Naive B cell (primary cell): ENCODE measurements at regions not wholly inside any gene's neighbourhood (a gene's known extent, or its start where the extent isn't known, plus 50 kb on each side); places are given as distances from the start of the nearest gene placed in this dataset.
"Not testable (repeated sequence)": the region's sequence is repeated elsewhere in the genome, so short reads cannot be mapped to it uniquely, and the experiment has no call there.

Experiments used
- ATAC-seq, 2 donors: fragments of 150-1000 bp; cut with Tn5 transposase; 2 replicates each; pipeline ENCODE4 v1.10.0; 2021; ENCODE audit warnings: low read depth in 2 of 2, mild to moderate bottlenecking in 2 of 2, moderate library complexity in 2 of 2
- DNase-seq: peaks from one replicate; pipeline ENCODE4 v3.0.0; 2022
- H3K27ac Mint-ChIP-seq, 6 donors: one replicate each; pipeline ENCODE4 v1.8.0; 2020 to 2022; ENCODE audit warnings: mild to moderate bottlenecking in 6 of 6, mixed read lengths in 6 of 6, moderate library complexity in 5 of 6, inconsistent platforms in 2 of 6
- H3K27me3 Mint-ChIP-seq, 3 donors: one replicate each; pipeline ENCODE4 v1.8.0; 2021 to 2022; ENCODE audit warnings: mixed read lengths in 3 of 3, mild to moderate bottlenecking in 1 of 3
- H3K36me3 Mint-ChIP-seq, 2 donors: one replicate each; pipeline ENCODE4 v1.8.0; 2020 to 2022; ENCODE audit warnings: mixed read lengths in 2 of 2, inconsistent platforms in 1 of 2, mild to moderate bottlenecking in 1 of 2
- H3K4me1 Mint-ChIP-seq, 3 donors: one replicate each; pipeline ENCODE4 v1.8.0; 2020 to 2022; ENCODE audit warnings: mixed read lengths in 3 of 3, inconsistent platforms in 1 of 3, mild to moderate bottlenecking in 1 of 3, moderate library complexity in 1 of 3
- H3K4me3 Mint-ChIP-seq, 8 donors: one replicate each; pipeline ENCODE4 v1.8.0; 2020 to 2022; ENCODE audit warnings: mild to moderate bottlenecking in 8 of 8, mixed read lengths in 8 of 8, moderate library complexity in 8 of 8, inconsistent platforms in 2 of 8
- H3K9me3 Mint-ChIP-seq, 7 donors: one replicate each; pipeline ENCODE4 v1.8.0; 2020 to 2022; ENCODE audit warnings: mixed read lengths in 7 of 7, mild to moderate bottlenecking in 5 of 7, inconsistent platforms in 2 of 7, moderate library complexity in 1 of 7

DNA sequence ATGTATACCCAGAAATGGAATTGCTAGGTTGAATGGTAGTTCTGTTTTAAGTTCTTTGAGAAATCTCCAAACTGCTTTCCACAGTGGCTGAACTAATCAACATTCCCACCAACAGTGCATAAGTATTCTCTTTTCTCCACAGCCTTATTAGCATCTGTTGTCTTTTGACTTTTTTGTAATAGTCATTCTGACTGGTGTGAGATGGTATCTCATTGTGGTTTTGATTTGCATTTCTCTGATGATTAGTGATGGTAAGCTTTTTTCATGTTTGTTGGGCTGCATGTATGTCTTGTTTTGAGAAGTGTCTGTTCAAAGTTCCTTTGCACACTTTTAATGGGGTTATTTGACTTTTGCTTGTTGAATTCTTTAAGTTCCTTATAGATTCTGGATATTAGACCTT is 52.4 kb upstream of the EHHADH start:
- Mint-ChIP-seq H3K9me3 (peaks cover 6 to 24% (median 14%) of the 10 kb centered on the region in 7 donors), H3K36me3 (peaks cover 24 to 32% of the 10 kb centered on the region in 2 donors)
- not testable (repeated sequence) for H3K4me1 Mint-ChIP-seq, DNase-seq, H3K27me3 Mint-ChIP-seq, H3K4me3 Mint-ChIP-seq, H3K27ac Mint-ChIP-seq, ATAC-seq

DNA sequence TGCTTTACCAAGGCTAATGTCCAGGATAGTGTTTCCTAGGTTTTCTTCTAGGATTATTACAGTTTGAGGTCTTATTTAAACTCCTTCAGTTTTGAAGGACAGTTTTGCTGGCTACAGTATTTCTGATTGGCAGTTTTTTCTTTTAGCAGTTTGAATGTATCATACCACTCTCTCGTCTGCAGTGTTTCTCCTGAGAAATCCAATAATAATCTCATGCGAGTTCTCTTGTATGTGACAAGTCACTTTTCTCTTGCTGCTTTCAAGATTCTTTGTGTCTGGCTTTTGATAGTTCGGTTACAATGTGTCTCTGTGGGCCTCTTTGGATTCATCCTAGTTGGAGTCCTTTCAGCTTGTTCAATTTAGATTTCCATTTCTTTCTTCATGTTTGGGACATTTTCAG is 53.0 kb upstream of the EHHADH start:
- DNase-seq (no peak), ATAC-seq (no peak)
- peaks cover 0 to 4% (median 0%) of the 10 kb centered on the region in 3 donors for H3K4me1 Mint-ChIP-seq
- no peak overlapping the region for H3K27ac Mint-ChIP-seq
- H3K9me3 Mint-ChIP-seq: peaks cover 6 to 28% (median 15%) of the 10 kb centered on the region in 7 donors
- peaks cover 25 to 35% of the 10 kb centered on the region in 2 donors for H3K36me3 Mint-ChIP-seq
- no peak overlapping the region for H3K4me3 Mint-ChIP-seq
- no peaks in the 10 kb centered on the region for H3K27me3 Mint-ChIP-seq

DNA sequence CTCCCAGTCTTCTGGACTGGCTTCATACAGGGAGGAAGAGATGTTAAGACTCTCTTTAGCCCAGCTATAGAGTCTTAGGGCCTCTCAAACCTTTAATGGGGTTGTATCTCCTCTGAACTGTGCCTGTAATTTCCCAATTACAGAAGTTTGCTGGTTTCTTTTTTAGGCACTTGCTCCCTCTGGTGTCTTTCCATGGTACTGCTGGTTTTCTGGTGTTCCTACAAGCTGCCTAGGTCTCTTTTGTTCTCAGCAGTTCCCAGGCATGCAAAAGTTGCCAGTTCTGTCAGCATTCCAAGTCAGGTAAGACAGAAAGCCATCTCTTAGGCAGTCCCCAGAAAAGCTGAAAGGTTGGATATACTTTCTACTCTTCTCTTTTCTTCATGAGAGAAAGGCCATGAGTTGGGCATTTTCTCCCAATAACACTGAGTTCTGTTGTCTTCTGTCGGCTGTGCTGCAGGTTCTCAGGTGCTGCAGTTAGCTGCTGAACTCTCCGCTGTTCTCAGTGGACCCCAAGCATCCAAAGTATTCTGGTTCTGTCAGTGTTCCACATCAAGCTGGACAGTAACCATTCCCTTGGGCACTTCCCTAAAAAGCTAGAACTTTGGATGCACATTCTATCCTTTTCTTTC is 54.4 kb upstream of the EHHADH start:
- H3K4me3 Mint-ChIP-seq: no peak overlapping the region
- peaks cover 25 to 35% of the 10 kb centered on the region in 2 donors for H3K36me3 Mint-ChIP-seq
- no peaks in the 10 kb centered on the region for H3K27me3 Mint-ChIP-seq
- ATAC-seq (peak; percentile 55 to 66), DNase-seq (peak; percentile 50)
- H3K4me1 Mint-ChIP-seq: peaks cover 0 to 4% (median 0%) of the 10 kb centered on the region in 3 donors
- peaks cover 6 to 28% (median 15%) of the 10 kb centered on the region in 7 donors for H3K9me3 Mint-ChIP-seq
- no peak overlapping the region for H3K27ac Mint-ChIP-seq

DNA sequence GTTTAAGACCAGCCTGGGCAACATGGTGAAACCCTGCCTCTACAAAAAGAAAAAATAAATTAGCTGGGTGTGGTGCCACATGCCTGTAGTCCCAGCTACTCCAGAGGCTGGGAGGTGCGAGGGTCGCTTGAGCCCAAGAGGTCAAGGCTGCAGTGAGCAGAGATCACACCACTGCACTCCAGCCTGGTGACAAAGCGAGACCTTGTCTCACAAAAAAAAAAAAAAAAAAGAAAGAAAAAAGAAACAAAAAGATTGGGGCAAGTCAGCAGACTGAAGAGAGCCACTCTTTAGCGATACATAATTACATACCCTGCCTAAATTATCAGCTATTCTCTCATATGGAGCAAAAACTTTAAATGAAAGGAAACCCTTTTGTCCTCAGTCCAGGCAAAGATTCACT is 53.6 kb upstream of the MAP3K13 start:
- Mint-ChIP-seq H3K27ac (no peak overlapping the region), H3K4me1 (peaks cover 0 to 4% (median 0%) of the 10 kb centered on the region in 3 donors), H3K4me3 (no peak overlapping the region), H3K27me3 (no peaks in the 10 kb centered on the region), H3K36me3 (peaks cover 25 to 35% of the 10 kb centered on the region in 2 donors), H3K9me3 (peaks cover 6 to 28% (median 15%) of the 10 kb centered on the region in 7 donors)
- DNase-seq: no peak
- ATAC-seq: no peak

DNA sequence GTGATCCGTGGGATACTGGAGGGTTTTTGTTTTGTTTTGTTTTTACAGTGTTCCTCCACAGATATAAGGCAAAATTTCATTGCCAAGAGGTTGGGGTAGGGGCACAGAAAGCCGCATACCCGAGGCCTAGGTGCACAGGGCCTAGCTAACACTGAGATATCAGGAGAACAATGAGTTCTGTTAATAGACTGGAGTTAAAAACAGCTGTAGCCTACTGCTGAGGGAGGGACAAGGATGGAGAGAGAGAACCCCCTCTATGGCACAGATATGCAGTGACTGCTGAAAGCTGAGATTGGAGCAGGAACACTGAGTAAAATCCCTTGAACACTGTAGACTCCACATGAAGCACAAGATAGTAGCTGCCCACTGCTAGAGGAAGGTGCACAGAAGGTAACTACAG is 53.1 kb upstream of the MAP3K13 start:
- Mint-ChIP-seq H3K27ac (no peak overlapping the region), H3K36me3 (peaks cover 25 to 35% of the 10 kb centered on the region in 2 donors), H3K9me3 (peaks cover 6 to 28% (median 15%) of the 10 kb centered on the region in 7 donors), H3K4me3 (no peak overlapping the region), H3K4me1 (peaks cover 0 to 4% (median 0%) of the 10 kb centered on the region in 3 donors), H3K27me3 (no peaks in the 10 kb centered on the region)
- DNase-seq (no peak), ATAC-seq (no peak)

DNA sequence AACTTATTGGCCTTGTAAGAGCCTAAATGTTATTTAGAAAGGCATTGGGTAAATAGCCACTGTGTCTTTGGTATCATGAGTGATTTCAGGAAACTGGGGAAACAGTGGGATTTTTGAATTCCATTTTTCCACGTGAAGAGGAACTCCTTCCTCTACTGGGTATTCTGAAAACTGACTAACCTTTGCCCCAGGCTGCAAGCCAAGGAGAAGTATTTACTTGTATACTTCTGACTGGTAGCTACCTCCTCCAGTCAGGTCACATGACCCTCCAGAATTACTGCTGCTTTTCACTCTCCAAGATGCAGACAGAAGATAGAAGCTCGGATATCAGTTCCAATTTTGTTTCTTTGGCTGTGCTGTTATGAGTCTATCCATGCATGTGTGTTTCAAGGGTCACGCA is 50.9 kb upstream of the MAP3K13 start:
- Mint-ChIP-seq H3K4me1 (peaks cover 0 to 4% (median 0%) of the 10 kb centered on the region in 3 donors), H3K27ac (no peak overlapping the region), H3K27me3 (peaks cover 0 to 1% (median 0%) of the 10 kb centered on the region in 3 donors), H3K36me3 (peaks cover 19 to 33% of the 10 kb centered on the region in 2 donors), H3K4me3 (no peak overlapping the region), H3K9me3 (peaks cover 6 to 26% (median 14%) of the 10 kb centered on the region in 7 donors)
- ATAC-seq (no peak), DNase-seq (no peak)
